Kidney epithelial cell (primary cell): ENCODE measurements at regions not wholly inside any gene's neighbourhood (a gene's known extent, or its start where the extent isn't known, plus 50 kb on each side); places are given as distances from the start of the nearest gene placed in this dataset.

Experiments
- DNase-seq: peaks from one replicate; pipeline ENCODE4 v3.0.0-alpha.2; 2010; ENCODE audit warnings: low read depth
- H3K27me3 ChIP-seq: 2 replicates; pipeline ENCODE4 v1.6.0; 2011; ENCODE audit warnings: low read length; ENCODE audit not compliant: control insufficient read depth, insufficient read depth
- H3K36me3 ChIP-seq: 2 replicates; pipeline ENCODE4 v1.5.1; 2011; ENCODE audit warnings: low read length; ENCODE audit not compliant: control insufficient read depth, insufficient read depth
- H3K4me3 ChIP-seq: 2 replicates; pipeline ENCODE4 v1.5.1; 2011; ENCODE audit warnings: low read depth, mild to moderate bottlenecking, control low read depth, low read length
- TF ChIP-seq, protein P1 (sequence below): IDR thresholded peaks from 2 replicates; pipeline ENCODE4 v1.5.1; 2011; ENCODE audit warnings: mild to moderate bottlenecking, moderate library complexity, low read length, control low read depth, inconsistent platforms; ENCODE audit not compliant: insufficient read depth, poor library complexity, severe bottlenecking

DNA sequence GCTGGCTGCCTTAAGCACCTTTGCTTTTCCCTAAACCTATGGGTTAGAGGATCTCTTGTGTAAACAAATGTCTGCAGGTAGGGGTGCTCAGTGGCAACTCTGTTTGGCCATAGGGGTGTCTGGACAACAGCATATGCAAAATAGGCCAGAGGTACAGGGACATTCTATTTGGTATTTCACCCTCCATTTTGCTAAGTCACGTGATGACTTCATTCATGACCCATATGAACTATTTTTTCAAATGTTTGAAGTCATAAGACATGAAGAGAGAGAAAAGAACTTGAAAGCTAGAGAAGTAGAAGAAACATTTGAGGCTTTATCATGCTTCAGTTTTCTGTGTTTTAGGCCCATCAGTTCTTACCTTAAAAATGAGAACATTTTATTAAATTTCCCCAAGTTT, 370.2 kb downstream of the GADD45G start:
- no peaks in the 10 kb centered on the region for H3K27me3 ChIP-seq
- no peak overlapping the region for H3K4me3 ChIP-seq
- TF ChIP-seq, protein P1, sequence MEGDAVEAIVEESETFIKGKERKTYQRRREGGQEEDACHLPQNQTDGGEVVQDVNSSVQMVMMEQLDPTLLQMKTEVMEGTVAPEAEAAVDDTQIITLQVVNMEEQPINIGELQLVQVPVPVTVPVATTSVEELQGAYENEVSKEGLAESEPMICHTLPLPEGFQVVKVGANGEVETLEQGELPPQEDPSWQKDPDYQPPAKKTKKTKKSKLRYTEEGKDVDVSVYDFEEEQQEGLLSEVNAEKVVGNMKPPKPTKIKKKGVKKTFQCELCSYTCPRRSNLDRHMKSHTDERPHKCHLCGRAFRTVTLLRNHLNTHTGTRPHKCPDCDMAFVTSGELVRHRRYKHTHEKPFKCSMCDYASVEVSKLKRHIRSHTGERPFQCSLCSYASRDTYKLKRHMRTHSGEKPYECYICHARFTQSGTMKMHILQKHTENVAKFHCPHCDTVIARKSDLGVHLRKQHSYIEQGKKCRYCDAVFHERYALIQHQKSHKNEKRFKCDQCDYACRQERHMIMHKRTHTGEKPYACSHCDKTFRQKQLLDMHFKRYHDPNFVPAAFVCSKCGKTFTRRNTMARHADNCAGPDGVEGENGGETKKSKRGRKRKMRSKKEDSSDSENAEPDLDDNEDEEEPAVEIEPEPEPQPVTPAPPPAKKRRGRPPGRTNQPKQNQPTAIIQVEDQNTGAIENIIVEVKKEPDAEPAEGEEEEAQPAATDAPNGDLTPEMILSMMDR: no peak
- DNase-seq: no peak
- H3K36me3 ChIP-seq: no peaks in the 10 kb centered on the region

DNA sequence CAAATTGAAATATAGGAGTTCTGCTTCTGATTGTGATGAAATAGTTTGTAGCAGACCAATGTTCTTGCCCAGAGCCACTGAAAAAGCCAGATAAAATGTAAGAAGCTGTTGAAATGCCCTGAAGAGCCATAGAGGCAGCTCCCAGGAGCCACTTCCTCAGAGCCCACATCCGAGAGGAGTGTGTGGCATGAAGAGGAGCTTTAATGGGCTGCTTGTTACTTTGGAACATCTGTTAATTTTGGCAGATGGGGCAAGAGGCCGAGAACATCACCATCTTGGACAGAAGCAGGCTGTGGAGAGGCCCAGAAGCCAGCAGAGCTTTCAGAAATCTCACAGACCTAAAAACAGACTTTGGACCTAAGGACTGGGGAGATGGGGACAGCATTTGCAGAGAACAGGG, 370.8 kb downstream of the GADD45G start:
- Histone ChIP-seq H3K36me3 (no peaks in the 10 kb centered on the region), H3K27me3 (no peaks in the 10 kb centered on the region), H3K4me3 (no peak overlapping the region)
- no peak for DNase-seq
- TF ChIP-seq, protein P1: no peak

GRCh38 chr9:89978185-89978584, 373.4 kb downstream of the GADD45G start:
- Histone ChIP-seq H3K27me3 (peaks cover 2% of the 10 kb centered on the region), H3K4me3 (no peak overlapping the region), H3K36me3 (no peaks in the 10 kb centered on the region)
- DNase-seq: no peak
- TF ChIP-seq, protein P1: no peak

DNA sequence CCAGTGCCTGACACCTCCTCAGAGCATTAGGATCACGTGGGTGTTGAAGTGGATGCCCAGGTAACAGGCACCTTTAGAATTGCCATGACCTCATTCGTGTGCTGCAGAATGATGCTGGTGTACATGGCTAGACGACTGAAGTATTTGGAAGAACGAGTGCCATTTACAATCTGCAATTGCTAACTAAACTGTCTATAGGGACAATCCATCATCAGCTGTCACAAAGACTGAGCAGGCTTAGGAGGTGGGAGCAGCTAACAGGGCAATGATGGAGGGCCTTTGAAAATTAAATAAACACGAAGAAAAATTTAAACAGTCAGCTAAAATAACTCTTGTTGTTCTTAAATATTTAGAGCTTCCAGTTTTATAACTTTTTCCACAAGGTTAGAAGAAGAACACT, 375.8 kb downstream of the GADD45G start:
- no peak overlapping the region for H3K4me3 ChIP-seq
- TF ChIP-seq, protein P1: no peak
- no peak for DNase-seq
- no peaks in the 10 kb centered on the region for H3K36me3 ChIP-seq
- peaks cover 2% of the 10 kb centered on the region for H3K27me3 ChIP-seq

DNA sequence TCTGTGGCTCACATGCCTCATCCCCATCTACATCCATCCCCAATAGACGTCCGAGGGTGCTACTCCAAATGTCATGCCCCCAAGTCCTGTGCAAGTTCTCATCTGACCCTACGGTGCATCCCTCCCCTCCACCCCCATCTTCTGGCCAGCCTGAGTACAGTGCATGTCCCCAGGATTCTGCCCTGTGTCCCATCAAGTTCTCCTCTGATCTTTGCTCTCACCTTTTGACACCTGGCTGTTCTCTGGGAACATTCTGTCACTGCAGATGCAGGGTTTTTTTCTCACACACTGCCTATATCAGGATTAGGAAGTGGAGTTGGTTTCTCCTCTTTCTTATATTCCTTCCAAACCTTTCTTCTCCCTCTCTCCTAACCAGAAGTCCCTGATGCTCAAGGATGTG, 377.2 kb downstream of the GADD45G start:
- Histone ChIP-seq H3K36me3 (no peaks in the 10 kb centered on the region), H3K27me3 (peaks cover 2% of the 10 kb centered on the region), H3K4me3 (no peak overlapping the region)
- no peak for DNase-seq
- TF ChIP-seq, protein P1: no peak

- no peak overlapping the region for H3K4me3 ChIP-seq
- peaks cover 2% of the 10 kb centered on the region for H3K27me3 ChIP-seq
- TF ChIP-seq, protein P1: no peak
- no peak for DNase-seq
- H3K36me3 ChIP-seq: no peaks in the 10 kb centered on the region
Measured at GRCh38 chr9:89983411-89983810, 378.6 kb downstream of the GADD45G start.
